Left ventricle myocardium inferior (tissue), 1 donor: ENCODE measurements at regions not wholly inside any gene's neighbourhood (a gene's known extent, or its start where the extent isn't known, plus 50 kb on each side); places are given as distances from the start of the nearest gene placed in this dataset.

Source experiments
- DNase-seq: peaks from one replicate; pipeline ENCODE4 v3.0.0-alpha.2; 2020
- H3K27ac ChIP-seq: fragments of 200-600 bp; replicated peaks from 2 replicates; pipeline ENCODE4 v1.8.0; 2021
- H3K27me3 ChIP-seq: fragments of 200-600 bp; 2 replicates; pipeline ENCODE4 v1.8.0; 2021; ENCODE audit warnings: low read depth
- H3K36me3 ChIP-seq: fragments of 200-600 bp; 2 replicates; pipeline ENCODE4 v1.8.0; 2021
- H3K4me1 ChIP-seq: fragments of 200-600 bp; 2 replicates; pipeline ENCODE4 v1.8.0; 2021
- H3K4me3 ChIP-seq: fragments of 200-600 bp; 2 replicates; pipeline ENCODE4 v1.8.0; 2021; ENCODE audit warnings: mild to moderate bottlenecking, moderate library complexity
- H3K9me3 ChIP-seq: fragments of 200-600 bp; replicated peaks from 2 replicates; pipeline ENCODE4 v1.8.0; 2021
- CTCF ChIP-seq: fragments of 200-600 bp; IDR thresholded peaks from 2 replicates; pipeline ENCODE4 v1.8.0; 2021; ENCODE audit warnings: antibody characterized with exemption, mild to moderate bottlenecking, borderline replicate concordance
- intact Hi-C: fragments of 100-400 bp; cut with micrococcal nuclease; formaldehyde crosslinking; loops from one replicate; pipeline ENCODE4 v1.11.0; 2022
- donor health status: DM: no; HTN: yes; CAD: no; lungs with severe emphysema.

GRCh38 chr14:99075771-99076375 lies 196.1 kb downstream of the BCL11B start:
- Histone ChIP-seq H3K36me3 (no peaks in the 10 kb centered on the region), H3K9me3 (peaks cover 20% of the 10 kb centered on the region), H3K27me3 (peaks cover 40% of the 10 kb centered on the region), H3K4me1 (no peaks in the 10 kb centered on the region), H3K27ac (no peak overlapping the region), H3K4me3 (no peak overlapping the region)
- DNase-seq = no peak
- intact Hi-C loops = no loop called here
- TF ChIP-seq CTCF = no peak

- H3K27me3 ChIP-seq = peaks cover 38% of the 10 kb centered on the region
- intact Hi-C loops = no loop called here
Observed at GRCh38 chr14:99077076-99077843, 194.7 kb downstream of the BCL11B start.

GRCh38 chr14:99077844-99078236 lies 194.2 kb downstream of the BCL11B start:
- H3K4me1 ChIP-seq = no peaks in the 10 kb centered on the region
- no peak for DNase-seq
- no peak overlapping the region for H3K4me3 ChIP-seq
- peaks cover 15% of the 10 kb centered on the region for H3K9me3 ChIP-seq
- intact Hi-C loops = no loop called here
- peaks cover 32% of the 10 kb centered on the region for H3K27me3 ChIP-seq
- no peaks in the 10 kb centered on the region for H3K36me3 ChIP-seq
- H3K27ac ChIP-seq = no peak overlapping the region
- TF ChIP-seq CTCF = no peak

More at GRCh38 chr14:99077076-99077843, 194.7 kb downstream of the BCL11B start:
- no peak for TF ChIP-seq CTCF
- H3K4me1 ChIP-seq = no peaks in the 10 kb centered on the region
- no peak overlapping the region for H3K4me3 ChIP-seq
- no peak overlapping the region for H3K27ac ChIP-seq
- peaks cover 15% of the 10 kb centered on the region for H3K9me3 ChIP-seq
- H3K36me3 ChIP-seq = no peaks in the 10 kb centered on the region
- no peak for DNase-seq

DNA sequence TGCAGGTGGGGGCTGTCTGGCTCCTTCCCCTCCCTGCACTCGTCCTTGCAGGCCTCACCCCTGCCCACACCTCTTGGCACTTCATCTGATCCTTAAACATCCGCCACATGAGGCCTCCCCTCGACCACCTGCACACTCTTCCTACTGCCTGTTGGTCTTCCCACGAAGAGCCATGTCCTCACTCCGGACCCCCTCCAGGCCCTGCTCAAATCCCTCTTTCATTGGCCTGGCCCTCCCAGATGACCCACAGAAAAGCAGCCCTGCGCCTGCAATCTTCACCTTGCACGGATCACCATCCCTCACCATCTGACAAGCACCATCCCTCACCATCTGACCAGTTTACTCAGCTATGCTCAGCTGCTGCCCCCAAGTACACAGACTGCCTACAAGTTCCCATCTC lies 193.6 kb downstream of the BCL11B start:
- Histone ChIP-seq H3K27me3 (peaks cover 29% of the 10 kb centered on the region), H3K36me3 (no peaks in the 10 kb centered on the region), H3K4me3 (no peak overlapping the region), H3K27ac (no peak overlapping the region), H3K4me1 (no peaks in the 10 kb centered on the region), H3K9me3 (peaks cover 19% of the 10 kb centered on the region)
- intact Hi-C loops = no loop called here
- TF ChIP-seq CTCF = no peak
- no peak for DNase-seq

DNA sequence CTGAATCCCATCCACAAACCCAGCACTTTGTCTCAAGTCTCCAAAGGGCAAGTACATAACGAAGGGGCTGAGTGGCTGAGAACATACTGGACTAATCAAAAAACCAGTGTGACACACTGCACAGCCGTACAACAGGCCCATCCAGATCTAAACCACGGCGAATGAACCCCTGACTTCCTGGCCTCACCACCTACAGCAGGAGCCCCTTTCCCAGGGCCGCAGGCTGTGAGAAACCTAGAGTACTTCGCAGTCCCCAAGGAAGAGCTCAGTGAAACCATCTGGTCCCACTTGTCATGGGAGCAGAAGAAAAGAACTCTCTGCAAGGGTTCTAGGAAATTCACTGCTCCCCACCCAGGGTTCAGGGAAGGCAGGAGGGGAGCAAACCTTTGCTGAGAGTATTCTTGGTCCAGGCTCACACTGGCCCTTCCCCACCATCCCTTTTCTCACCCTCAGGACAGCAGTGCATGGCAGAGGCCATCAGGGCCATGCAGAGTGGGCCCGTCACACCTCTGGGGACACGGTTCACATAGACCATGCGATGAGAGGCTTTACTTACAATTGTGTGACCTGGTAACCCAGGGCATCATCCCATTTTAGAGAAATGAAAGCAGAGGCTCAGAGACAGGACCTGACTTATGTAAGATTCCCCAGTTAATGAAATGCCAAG lies 192.8 kb downstream of the BCL11B start:
- no peaks in the 10 kb centered on the region for H3K36me3 ChIP-seq
- intact Hi-C loops = no loop called here
- TF ChIP-seq CTCF = no peak

More for the DNA sequence above, 192.8 kb downstream of the BCL11B start:
- Histone ChIP-seq H3K4me3 (no peak overlapping the region), H3K27ac (no peak overlapping the region), H3K9me3 (peaks cover 26% of the 10 kb centered on the region), H3K27me3 (peaks cover 29% of the 10 kb centered on the region), H3K4me1 (no peaks in the 10 kb centered on the region)
- DNase-seq = no peak
